ENCODE measurements at regions not wholly inside any gene's neighbourhood (a gene's known extent, or its start where the extent isn't known, plus 50 kb on each side); places are given as distances from the start of the nearest gene placed in this dataset.

DNA sequence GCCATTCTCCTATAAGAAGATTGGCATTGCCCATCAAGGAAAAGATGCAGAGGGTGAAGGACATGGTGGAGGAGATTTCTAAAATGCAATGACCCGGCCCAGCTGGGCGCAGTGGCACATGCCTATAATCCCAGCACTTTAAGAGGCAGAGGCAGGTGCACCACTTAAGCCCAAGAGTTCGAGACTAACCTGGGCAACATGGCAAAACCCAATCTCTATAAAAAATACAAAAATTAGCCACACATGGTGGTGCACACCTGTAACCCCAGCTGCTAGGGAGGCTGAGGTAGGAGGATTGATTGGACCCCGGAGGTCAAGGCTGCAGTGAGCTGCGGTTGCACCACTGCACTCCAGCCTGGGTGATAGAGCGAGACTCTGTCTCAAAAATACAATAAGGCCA is 331.8 kb downstream of the FOXO1 start:
- Mint-ChIP-seq H3K4me1 (ENCODE audit: low read depth) (peaks cover 5% of the 10 kb centered on the region; the same call in 1 of the 2 replicates), H3K9me3 (no peaks in the 10 kb centered on the region; the same call in 1 of the 2 replicates), H3K4me3 (no peak overlapping the region), H3K27ac (no peak overlapping the region), H3K36me3 (ENCODE audit: low read depth) (no peaks in the 10 kb centered on the region), H3K27me3 (ENCODE audit: insufficient read depth) (peaks cover 4% of the 10 kb centered on the region)
- TF ChIP-seq, protein P1, sequence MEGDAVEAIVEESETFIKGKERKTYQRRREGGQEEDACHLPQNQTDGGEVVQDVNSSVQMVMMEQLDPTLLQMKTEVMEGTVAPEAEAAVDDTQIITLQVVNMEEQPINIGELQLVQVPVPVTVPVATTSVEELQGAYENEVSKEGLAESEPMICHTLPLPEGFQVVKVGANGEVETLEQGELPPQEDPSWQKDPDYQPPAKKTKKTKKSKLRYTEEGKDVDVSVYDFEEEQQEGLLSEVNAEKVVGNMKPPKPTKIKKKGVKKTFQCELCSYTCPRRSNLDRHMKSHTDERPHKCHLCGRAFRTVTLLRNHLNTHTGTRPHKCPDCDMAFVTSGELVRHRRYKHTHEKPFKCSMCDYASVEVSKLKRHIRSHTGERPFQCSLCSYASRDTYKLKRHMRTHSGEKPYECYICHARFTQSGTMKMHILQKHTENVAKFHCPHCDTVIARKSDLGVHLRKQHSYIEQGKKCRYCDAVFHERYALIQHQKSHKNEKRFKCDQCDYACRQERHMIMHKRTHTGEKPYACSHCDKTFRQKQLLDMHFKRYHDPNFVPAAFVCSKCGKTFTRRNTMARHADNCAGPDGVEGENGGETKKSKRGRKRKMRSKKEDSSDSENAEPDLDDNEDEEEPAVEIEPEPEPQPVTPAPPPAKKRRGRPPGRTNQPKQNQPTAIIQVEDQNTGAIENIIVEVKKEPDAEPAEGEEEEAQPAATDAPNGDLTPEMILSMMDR (IDR thresholded peaks at IDR 0.05) = no peak
- DNase-seq = no peak

DNA sequence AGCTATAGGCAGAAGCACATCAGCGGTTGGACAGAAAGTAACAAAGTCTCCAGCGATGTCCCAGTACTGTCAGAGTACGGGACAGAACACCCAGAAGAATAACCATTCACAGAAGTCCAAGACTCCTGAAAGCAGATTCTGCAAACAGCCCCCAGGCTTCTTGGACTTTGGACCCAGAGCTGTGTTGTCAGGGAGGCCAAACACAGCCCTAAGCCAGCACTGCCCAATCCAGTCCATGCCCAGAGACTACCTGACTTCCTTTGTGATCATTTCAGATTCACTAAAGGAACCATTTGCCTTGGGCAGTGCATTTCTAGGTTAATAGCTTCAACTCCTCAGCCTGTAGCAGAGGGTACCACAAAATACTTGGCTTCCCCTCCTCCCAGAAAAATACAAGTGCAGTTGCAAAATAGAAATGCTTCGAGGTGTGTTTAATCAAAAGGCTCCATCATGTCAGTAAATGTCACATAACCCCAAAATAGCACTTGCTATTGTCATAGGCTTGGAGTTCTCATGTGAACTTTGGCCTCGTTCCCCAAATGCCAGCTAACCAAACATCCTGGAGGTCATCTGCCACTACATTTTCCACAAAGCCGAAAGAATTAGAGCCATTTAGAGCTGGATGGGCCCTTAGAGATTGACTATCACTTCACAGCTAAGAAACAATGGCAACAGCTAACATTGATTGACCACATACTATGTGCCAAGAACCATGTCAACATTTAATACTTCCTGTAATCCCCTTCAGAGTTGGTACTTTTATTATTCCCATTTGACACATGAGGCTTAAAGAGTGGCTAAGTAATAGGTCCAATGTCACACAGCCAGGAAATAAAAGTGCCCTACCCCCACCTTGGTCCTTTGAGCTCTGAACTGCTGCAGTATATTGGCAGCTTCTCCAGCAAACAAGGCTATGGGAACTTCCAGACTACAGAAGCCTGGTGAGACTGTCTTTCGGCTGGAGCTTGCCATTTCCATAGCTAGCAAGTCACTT is 329.9 kb downstream of the FOXO1 start:
- peaks cover 5% of the 10 kb centered on the region for H3K4me1 Mint-ChIP-seq (ENCODE audit: low read depth)
- DNase-seq = no peak
- H3K9me3 Mint-ChIP-seq = no peaks in the 10 kb centered on the region; the same call in 1 of the 2 replicates
- no peaks in the 10 kb centered on the region for H3K36me3 Mint-ChIP-seq (ENCODE audit: low read depth)
- no peak overlapping the region for H3K4me3 Mint-ChIP-seq
- TF ChIP-seq, protein P1 (IDR thresholded peaks at IDR 0.05) = no peak
- peaks cover 2% of the 10 kb centered on the region for H3K27me3 Mint-ChIP-seq (ENCODE audit: insufficient read depth)
- no peak overlapping the region for H3K27ac Mint-ChIP-seq

DNA sequence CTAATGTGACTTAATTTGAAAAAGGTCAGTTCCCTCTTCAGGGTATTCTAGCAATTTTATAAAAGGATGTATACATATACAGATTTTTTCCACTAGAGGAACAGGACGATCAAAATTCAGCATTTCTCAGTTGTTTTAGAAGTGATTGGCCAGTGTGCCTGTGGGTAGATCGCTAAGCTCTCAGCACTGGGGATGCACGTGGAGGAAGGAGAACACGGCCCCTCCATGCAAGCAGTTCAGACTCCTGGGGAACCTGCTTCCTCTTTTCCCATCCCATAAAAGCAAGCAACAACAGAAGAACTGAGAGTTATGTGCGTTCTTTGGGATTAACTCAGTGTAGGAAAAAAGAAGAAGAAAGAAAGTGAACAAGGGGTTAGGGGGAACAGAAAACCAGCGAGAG is 328.8 kb downstream of the FOXO1 start:
- peaks cover 5% of the 10 kb centered on the region for H3K4me1 Mint-ChIP-seq (ENCODE audit: low read depth)
- DNase-seq = no peak
- H3K36me3 Mint-ChIP-seq (ENCODE audit: low read depth) = no peaks in the 10 kb centered on the region
- TF ChIP-seq, protein P1 (IDR thresholded peaks at IDR 0.05) = no peak
- H3K9me3 Mint-ChIP-seq = no peaks in the 10 kb centered on the region; the same call in 1 of the 2 replicates
- peaks cover 2% of the 10 kb centered on the region for H3K27me3 Mint-ChIP-seq (ENCODE audit: insufficient read depth)
- H3K27ac Mint-ChIP-seq = no peak overlapping the region
- no peak overlapping the region for H3K4me3 Mint-ChIP-seq

- TF ChIP-seq, protein P1 (IDR thresholded peaks at IDR 0.05) = no peak
- Mint-ChIP-seq H3K27ac (no peak overlapping the region), H3K27me3 (ENCODE audit: insufficient read depth) (peaks cover under 1% of the 10 kb centered on the region), H3K4me3 (no peak overlapping the region), H3K36me3 (ENCODE audit: low read depth) (no peaks in the 10 kb centered on the region), H3K9me3 (no peaks in the 10 kb centered on the region; the same call in 1 of the 2 replicates), H3K4me1 (ENCODE audit: low read depth) (peaks cover 4% of the 10 kb centered on the region)
- DNase-seq = no peak
Measured at GRCh38 chr13:40338217-40338616, 328.2 kb downstream of the FOXO1 start.

DNA sequence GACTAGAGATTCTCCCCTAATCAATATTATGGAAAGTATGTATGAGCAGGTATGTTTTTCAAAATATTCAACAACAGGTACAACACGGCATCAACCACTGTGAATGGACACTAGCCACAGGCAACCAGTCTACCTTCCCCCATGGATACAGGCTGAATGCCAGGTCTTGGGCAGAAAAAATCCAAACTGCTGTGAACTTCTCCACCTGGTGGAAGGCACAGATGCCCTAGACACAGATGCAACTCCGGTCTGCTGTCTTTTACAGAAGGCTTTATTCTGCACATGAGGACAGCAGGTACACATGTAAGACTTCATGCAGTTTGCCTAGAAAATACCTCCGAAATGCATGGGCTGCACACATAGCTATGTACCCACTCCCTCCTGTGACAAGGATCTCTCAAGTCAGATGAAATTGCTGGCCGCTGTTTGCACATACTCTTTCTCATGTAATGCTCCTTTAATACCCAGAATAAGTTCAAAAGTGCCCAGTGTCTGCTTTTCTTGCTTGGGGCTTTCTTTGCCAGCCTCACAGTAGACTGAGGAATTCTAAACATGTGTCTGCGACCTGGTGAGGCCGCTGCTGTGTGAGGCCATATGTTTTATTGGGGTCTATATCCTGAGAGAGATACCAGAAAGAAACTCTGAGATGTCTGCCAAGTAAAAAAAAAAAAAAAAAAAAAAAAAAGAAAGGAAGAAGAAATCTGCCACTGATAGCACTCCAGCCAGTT is 325.9 kb downstream of the FOXO1 start:
- H3K9me3 Mint-ChIP-seq = no peaks in the 10 kb centered on the region; the same call in 1 of the 2 replicates
- H3K4me3 Mint-ChIP-seq = no peak overlapping the region
- H3K27ac Mint-ChIP-seq = no peak overlapping the region
- no peaks in the 10 kb centered on the region for H3K36me3 Mint-ChIP-seq (ENCODE audit: low read depth)
- TF ChIP-seq, protein P1 (IDR thresholded peaks at IDR 0.05) = no peak; the same call in 1 of the 2 replicates
- H3K4me1 Mint-ChIP-seq (ENCODE audit: low read depth) = no peaks in the 10 kb centered on the region; the same call in 1 of the 2 replicates
- no peak for DNase-seq
- no peaks in the 10 kb centered on the region; the same call in none of the 2 replicates for H3K27me3 Mint-ChIP-seq (ENCODE audit: insufficient read depth)

Data from HFFc6 (cell line).